ENCODE measurements at regions not wholly inside any gene's neighbourhood (a gene's known extent, or its start where the extent isn't known, plus 50 kb on each side); places are given as distances from the start of the nearest gene placed in this dataset.

DNA sequence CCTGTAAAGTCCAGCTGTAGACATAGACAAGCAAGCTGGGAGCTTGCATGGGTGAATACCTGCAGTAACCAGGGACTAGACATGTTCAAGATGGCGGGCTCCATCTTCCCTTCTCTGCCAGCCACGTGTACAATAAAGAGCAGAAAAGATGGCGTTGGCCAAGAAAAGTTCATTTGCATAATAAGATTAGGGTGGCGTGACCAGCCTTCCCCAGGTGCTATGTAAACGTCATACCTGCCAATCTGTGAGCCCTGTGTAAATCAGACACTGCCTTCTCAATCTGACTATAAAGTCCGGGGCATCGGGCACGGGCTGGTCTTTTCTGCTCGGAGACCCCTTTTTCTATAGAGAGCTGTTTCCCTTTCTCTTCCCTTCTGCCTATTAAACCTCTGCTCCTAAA lies 101.6 kb upstream of the XPO1 start:
- TF ChIP-seq POLR2A (IDR thresholded peaks at IDR 0.05): no peak
- no peak for TF ChIP-seq CTCF (IDR thresholded peaks at IDR 0.05)

Measured in breast epithelium (tissue), 3 donors.